ENCODE measurements at regions not wholly inside any gene's neighbourhood (a gene's known extent, or its start where the extent isn't known, plus 50 kb on each side); places are given as distances from the start of the nearest gene placed in this dataset.

GRCh38 chr10:8295311-8295710 lies 240.8 kb downstream of the GATA3 start:
- no peak for TF ChIP-seq ZNF274 (IDR thresholded peaks at IDR 0.05; ENCODE audit: low read depth, low read length)
- TF ChIP-seq CTCF (IDR thresholded peaks at IDR 0.05 in 2 of 3, conservative IDR thresholded peaks at IDR 0.05 in 1 of 3; ENCODE audit: borderline replicate concordance in 1 of 3, insufficient read depth in 1 of 3, low read depth in 2 of 3, low read length in 2 of 3) = no peak
- no peak for TF ChIP-seq YY1 (IDR thresholded peaks at IDR 0.05; ENCODE audit: extremely low read depth, insufficient replicate concordance, low read depth, low read length)
- no peak for TF ChIP-seq POLR2AphosphoS5 (IDR thresholded peaks at IDR 0.05; ENCODE audit: low read depth, low read length)
- TF ChIP-seq EGR1 (IDR thresholded peaks at IDR 0.05; ENCODE audit: low read depth) = no peak
- TF ChIP-seq ATF3 (IDR thresholded peaks at IDR 0.05) = no peak
- TF ChIP-seq POLR2A (IDR thresholded peaks at IDR 0.05; ENCODE audit: borderline replicate concordance, extremely low read depth, insufficient read depth, insufficient read length) = no peak

Measured in HCT116 (cell line).